Sigmoid colon (tissue), 6 donors: ENCODE measurements at regions not wholly inside any gene's neighbourhood (a gene's known extent, or its start where the extent isn't known, plus 50 kb on each side); places are given as distances from the start of the nearest gene placed in this dataset.
A peak's percentile ranks its signal among the peaks of the same experiment; 100 is the strongest.
"Not testable (repeated sequence)": the region's sequence is repeated elsewhere in the genome, so short reads cannot be mapped to it uniquely, and the experiment has no call there.

Source experiments
- DNase-seq: peaks from one replicate; pipeline ENCODE4 v3.0.0-alpha.2; 2019
- H3K27ac ChIP-seq, 4 donors: fragments of 200-600 bp; sonication (generic); one replicate each; pipeline ENCODE4 v1.5.1; 2016 to 2019; ENCODE audit warnings: mild to moderate bottlenecking in 1 of 4
- H3K27me3 ChIP-seq, 3 donors: fragments of 200-600 bp; sonication (generic); one replicate each; pipeline ENCODE4 v1.5.1; 2019; ENCODE audit warnings: mild to moderate bottlenecking in 1 of 3
- H3K36me3 ChIP-seq, 4 donors: fragments of 200-600 bp; sonication (generic); one replicate each; pipeline ENCODE4 v1.5.1; 2016 to 2019
- H3K4me1 ChIP-seq, 4 donors: fragments of 200-600 bp; sonication (generic); one replicate each; pipeline ENCODE4 v1.5.1; 2017 to 2019
- H3K4me3 ChIP-seq, 4 donors: fragments of 200-600 bp; sonication (generic); one replicate each; pipeline ENCODE4 v1.5.1; 2017 to 2019; ENCODE audit warnings: mild to moderate bottlenecking in 2 of 4, moderate library complexity in 1 of 4
- H3K9me3 ChIP-seq, 4 donors: fragments of 200-600 bp in 3 of 4; sonication (generic) in 3 of 4; one replicate each; pipeline versions ENCODE4 v1.5.1 to v1.6.1; 2013 to 2019
- CTCF ChIP-seq, 4 experiments: fragments of 450-650 bp in 3 of 4; fragments of 200-600 bp in 1 of 4; IDR thresholded peaks; one replicate each; pipeline ENCODE4 v1.5.1; 2016 to 2019; ENCODE audit warnings: antibody characterized with exemption in 4 of 4, mild to moderate bottlenecking in 3 of 4, moderate library complexity in 2 of 4
- EP300 ChIP-seq, 4 donors: sonication (generic); formaldehyde crosslinking; IDR thresholded peaks; one replicate each; pipeline ENCODE4 v1.6.1; 2017; ENCODE audit warnings: antibody characterized with exemption in 4 of 4
- POLR2A ChIP-seq, 2 donors: fragments of 450-650 bp; IDR thresholded peaks; one replicate each; pipeline ENCODE4 v1.6.1; 2016; ENCODE audit warnings: antibody characterized with exemption in 2 of 2, mild to moderate bottlenecking in 2 of 2, moderate library complexity in 2 of 2
- POLR2AphosphoS5 ChIP-seq, 4 donors: sonication (generic); formaldehyde crosslinking; IDR thresholded peaks; one replicate each; pipeline ENCODE4 v1.6.1; 2017; ENCODE audit warnings: antibody characterized with exemption in 4 of 4
- WGBS, 2 donors: extraction: QIAGEN DNeasy Blood & Tissue Kit; methylation state at CpG; one replicate each; pipeline ENCODE4 v1.1.7; 2013; 5-methylcytosine and 5-hydroxymethylcytosine counted together
- intact Hi-C: fragments of 100-400 bp; cut with DNase I; formaldehyde crosslinking; loops from one replicate; pipeline ENCODE4 v1.15.1; 2023
- donor health status: healthy with polysubstance abuse.
- donor health status: healthy.

- Histone ChIP-seq H3K4me3 (no peak overlapping the region), H3K9me3 (no peaks in the 10 kb centered on the region), H3K4me1 (no peaks in the 10 kb centered on the region), H3K27me3 (no peaks in the 10 kb centered on the region), H3K36me3 (no peaks in the 10 kb centered on the region), H3K27ac (no peak overlapping the region)
- no peak for DNase-seq
- TF ChIP-seq CTCF (IDR thresholded peaks at IDR 0.05) (no peak), EP300 (IDR thresholded peaks at IDR 0.05) (no peak), POLR2AphosphoS5 (IDR thresholded peaks at IDR 0.05) (no peak), POLR2A (IDR thresholded peaks at IDR 0.05) (no peak)
- intact Hi-C loops = no loop called here
- 37 to 43% methylated on average over 7 of the region's 7 CpGs for WGBS, 2 donors
Observed at GRCh38 chr1:38498686-38499085, 360.9 kb downstream of the RRAGC start.

- no peak for TF ChIP-seq CTCF (IDR thresholded peaks at IDR 0.05)
- TF ChIP-seq EP300 (IDR thresholded peaks at IDR 0.05) = no peak
- TF ChIP-seq POLR2AphosphoS5 (IDR thresholded peaks at IDR 0.05) = no peak
- no peaks in the 10 kb centered on the region for H3K4me1 ChIP-seq
- no peak for DNase-seq
- 56 to 62% methylated on average over 7 of the region's 7 CpGs for WGBS, 2 donors
- no peaks in the 10 kb centered on the region for H3K9me3 ChIP-seq
- H3K36me3 ChIP-seq = no peaks in the 10 kb centered on the region
- no peaks in the 10 kb centered on the region for H3K27me3 ChIP-seq
- no peak overlapping the region for H3K27ac ChIP-seq
- no peak overlapping the region for H3K4me3 ChIP-seq
- intact Hi-C loops = no loop called here
Observed at GRCh38 chr1:38497921-38498656, 361.5 kb downstream of the RRAGC start.

- peaks cover 0 to 19% (median 6%) of the 10 kb centered on the region in 3 donors for H3K27me3 ChIP-seq
- H3K9me3 ChIP-seq, intact Hi-C loops, H3K27ac ChIP-seq, H3K4me3 ChIP-seq, DNase-seq, H3K4me1 ChIP-seq, H3K36me3 ChIP-seq: not testable (repeated sequence)
- WGBS, 2 donors = 40 to 52% methylated on average over 3 of the region's 3 CpGs
Observed at GRCh38 chr1:38493306-38493705, 366.3 kb downstream of the RRAGC start.

GRCh38 chr1:38489844-38490270 is 369.7 kb downstream of the RRAGC start:
- no peak overlapping the region for H3K27ac ChIP-seq
- H3K27me3 ChIP-seq = peaks cover 0 to 36% (median 6%) of the 10 kb centered on the region in 3 donors
- intact Hi-C loops = no loop called here
- no peaks in the 10 kb centered on the region for H3K36me3 ChIP-seq
- H3K9me3 ChIP-seq = no peaks in the 10 kb centered on the region
- no peaks in the 10 kb centered on the region for H3K4me1 ChIP-seq
- H3K4me3 ChIP-seq = no peak overlapping the region
- 55 to 58% methylated on average over 6 of the region's 6 CpGs for WGBS, 2 donors
- peak in 1 of 4 experiments; percentile 12 for TF ChIP-seq CTCF (IDR thresholded peaks at IDR 0.05)
- TF ChIP-seq POLR2A (IDR thresholded peaks at IDR 0.05) = no peak
- no peak for DNase-seq

- intact Hi-C loops = no loop called here
- Histone ChIP-seq H3K36me3 (no peaks in the 10 kb centered on the region), H3K9me3 (no peaks in the 10 kb centered on the region), H3K4me1 (no peaks in the 10 kb centered on the region), H3K27ac (no peak overlapping the region), H3K27me3 (peaks cover 0 to 49% (median 6%) of the 10 kb centered on the region in 3 donors), H3K4me3 (no peak overlapping the region)
- 76 to 81% methylated on average over 6 of the region's 6 CpGs for WGBS, 2 donors
- TF ChIP-seq POLR2AphosphoS5 (IDR thresholded peaks at IDR 0.05) (no peak), POLR2A (IDR thresholded peaks at IDR 0.05) (no peak), EP300 (IDR thresholded peaks at IDR 0.05) (no peak), CTCF (IDR thresholded peaks at IDR 0.05) (no peak)
- DNase-seq = no peak
Observed at GRCh38 chr1:38488162-38488898, 371.2 kb downstream of the RRAGC start.
